Adrenal gland (tissue), 9 donors: ENCODE measurements at regions not wholly inside any gene's neighbourhood (a gene's known extent, or its start where the extent isn't known, plus 50 kb on each side); places are given as distances from the start of the nearest gene placed in this dataset.

ENCODE experiments used
- DNase-seq, 7 donors: peaks; one replicate each; pipeline ENCODE4 v3.0.0-alpha.2; 2019 to 2020
- H3K27ac ChIP-seq, 5 donors: fragments of 200-600 bp; sonication (generic) in 4 of 5; 1 replicate in 3 of 5; 2 replicates in 2 of 5; pipeline versions ENCODE4 v1.5.1 to v1.8.0; 2016 to 2020; ENCODE audit warnings: mild to moderate bottlenecking in 1 of 5
- H3K27me3 ChIP-seq: fragments of 200-600 bp; 2 replicates; pipeline ENCODE4 v1.8.0; 2021
- H3K36me3 ChIP-seq, 2 donors: fragments of 200-600 bp; replicated peaks in 1 of 2; 1 replicate in 1 of 2; 2 replicates in 1 of 2; pipeline versions ENCODE4 v1.5.1 to v1.8.0; 2018 to 2022
- H3K4me1 ChIP-seq, 2 donors: fragments of 200-600 bp; replicated peaks in 1 of 2; 1 replicate in 1 of 2; 2 replicates in 1 of 2; pipeline versions ENCODE4 v1.5.1 to v1.8.0; 2018 to 2021
- H3K4me3 ChIP-seq, 4 donors: fragments of 200-600 bp; sonication (generic) in 3 of 4; one replicate each; pipeline ENCODE4 v1.5.1; 2016 to 2018
- H3K9me3 ChIP-seq, 3 donors: fragments of 200-600 bp; sonication (generic) in 1 of 3; replicated peaks in 1 of 3; 1 replicate in 2 of 3; 2 replicates in 1 of 3; pipeline versions ENCODE4 v1.5.1 to v1.8.0; 2016 to 2021
- POLR2A ChIP-seq, 2 donors: fragments of 450-650 bp; IDR thresholded peaks; one replicate each; pipeline ENCODE4 v1.6.1; 2017; ENCODE audit warnings: antibody characterized with exemption in 2 of 2, mild to moderate bottlenecking in 2 of 2, moderate library complexity in 1 of 2
- WGBS, 4 donors: extraction: QIAGEN DNeasy Blood & Tissue Kit in 2 of 4; methylation state at CpG; one replicate each; pipeline versions ENCODE4 v1.1.5 to v1.1.7; 2013 to 2017; 5-methylcytosine and 5-hydroxymethylcytosine counted together
- intact Hi-C, 2 donors: fragments of 100-400 bp; cut with DNase I; formaldehyde crosslinking; loops; one replicate each; pipeline versions ENCODE4 v1.14.1 to v1.15.0; 2022 to 2023
- TF ChIP-seq, protein P1 (sequence below), 6 experiments: fragments of 450-650 bp in 4 of 6; fragments of 200-600 bp in 2 of 6; sonication (generic) in 1 of 6; IDR thresholded peaks; 1 replicate in 5 of 6; 2 replicates in 1 of 6; pipeline versions ENCODE4 v1.5.1 to v1.8.0; 2016 to 2021; ENCODE audit warnings: antibody characterized with exemption in 6 of 6, mild to moderate bottlenecking in 2 of 6, moderate library complexity in 1 of 6
- donor health status: healthy with polysubstance abuse.
- donor health status: Bipolar disorder and iron deficiency.
- donor health status: DM: yes; HTN: yes; CAD: no.
- donor health status: DM: no; HTN: no; CAD: no.
- donor health status: DM: no; HTN: no; CAD: no.

DNA sequence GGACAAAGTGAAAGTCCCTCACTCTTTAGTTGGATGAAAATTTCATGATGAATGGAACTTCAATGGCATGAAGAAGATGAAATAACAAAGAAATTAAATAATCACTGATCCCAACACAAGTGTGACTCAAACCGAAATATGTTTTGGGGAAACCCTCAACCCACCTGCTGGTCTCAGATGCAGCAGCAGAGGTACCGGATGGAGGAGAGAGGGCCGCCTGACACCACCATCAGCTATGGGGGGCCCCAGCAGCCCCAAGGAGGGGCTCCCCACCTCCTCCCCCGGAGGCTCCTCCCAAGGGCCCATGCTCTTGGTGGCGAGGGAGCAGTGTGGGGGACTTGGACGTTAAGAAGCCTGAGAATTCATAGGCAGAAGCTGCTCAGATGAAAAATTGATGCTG lies 137.2 kb upstream of the ADARB2 start:
- no peak overlapping the region for H3K27ac ChIP-seq
- H3K9me3 ChIP-seq: no peaks in the 10 kb centered on the region
- no peaks in the 10 kb centered on the region for H3K27me3 ChIP-seq
- no peak overlapping the region for H3K4me3 ChIP-seq
- 61 to 77% (median 67%) methylated on average over 6 of the region's 6 CpGs for WGBS, 4 donors
- no peak for TF ChIP-seq POLR2A (IDR thresholded peaks at IDR 0.05)
- TF ChIP-seq, protein P1, sequence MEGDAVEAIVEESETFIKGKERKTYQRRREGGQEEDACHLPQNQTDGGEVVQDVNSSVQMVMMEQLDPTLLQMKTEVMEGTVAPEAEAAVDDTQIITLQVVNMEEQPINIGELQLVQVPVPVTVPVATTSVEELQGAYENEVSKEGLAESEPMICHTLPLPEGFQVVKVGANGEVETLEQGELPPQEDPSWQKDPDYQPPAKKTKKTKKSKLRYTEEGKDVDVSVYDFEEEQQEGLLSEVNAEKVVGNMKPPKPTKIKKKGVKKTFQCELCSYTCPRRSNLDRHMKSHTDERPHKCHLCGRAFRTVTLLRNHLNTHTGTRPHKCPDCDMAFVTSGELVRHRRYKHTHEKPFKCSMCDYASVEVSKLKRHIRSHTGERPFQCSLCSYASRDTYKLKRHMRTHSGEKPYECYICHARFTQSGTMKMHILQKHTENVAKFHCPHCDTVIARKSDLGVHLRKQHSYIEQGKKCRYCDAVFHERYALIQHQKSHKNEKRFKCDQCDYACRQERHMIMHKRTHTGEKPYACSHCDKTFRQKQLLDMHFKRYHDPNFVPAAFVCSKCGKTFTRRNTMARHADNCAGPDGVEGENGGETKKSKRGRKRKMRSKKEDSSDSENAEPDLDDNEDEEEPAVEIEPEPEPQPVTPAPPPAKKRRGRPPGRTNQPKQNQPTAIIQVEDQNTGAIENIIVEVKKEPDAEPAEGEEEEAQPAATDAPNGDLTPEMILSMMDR (IDR thresholded peaks at IDR 0.05): no peak
- DNase-seq: no peak
- H3K36me3 ChIP-seq: no peaks in the 10 kb centered on the region
- no peaks in the 10 kb centered on the region for H3K4me1 ChIP-seq
- intact Hi-C loops: no loop called here

GRCh38 chr10:1873661-1874315 lies 136.5 kb upstream of the ADARB2 start:
- Histone ChIP-seq H3K36me3 (no peaks in the 10 kb centered on the region), H3K9me3 (no peaks in the 10 kb centered on the region), H3K4me3 (no peak overlapping the region), H3K27me3 (no peaks in the 10 kb centered on the region), H3K4me1 (no peaks in the 10 kb centered on the region), H3K27ac (no peak overlapping the region)
- 54 to 75% (median 62%) methylated on average over 7 of the region's 7 CpGs for WGBS, 4 donors
- intact Hi-C loops: no loop called here
- no peak for DNase-seq
- TF ChIP-seq POLR2A (IDR thresholded peaks at IDR 0.05): no peak
- TF ChIP-seq, protein P1 (IDR thresholded peaks at IDR 0.05): no peak

DNA sequence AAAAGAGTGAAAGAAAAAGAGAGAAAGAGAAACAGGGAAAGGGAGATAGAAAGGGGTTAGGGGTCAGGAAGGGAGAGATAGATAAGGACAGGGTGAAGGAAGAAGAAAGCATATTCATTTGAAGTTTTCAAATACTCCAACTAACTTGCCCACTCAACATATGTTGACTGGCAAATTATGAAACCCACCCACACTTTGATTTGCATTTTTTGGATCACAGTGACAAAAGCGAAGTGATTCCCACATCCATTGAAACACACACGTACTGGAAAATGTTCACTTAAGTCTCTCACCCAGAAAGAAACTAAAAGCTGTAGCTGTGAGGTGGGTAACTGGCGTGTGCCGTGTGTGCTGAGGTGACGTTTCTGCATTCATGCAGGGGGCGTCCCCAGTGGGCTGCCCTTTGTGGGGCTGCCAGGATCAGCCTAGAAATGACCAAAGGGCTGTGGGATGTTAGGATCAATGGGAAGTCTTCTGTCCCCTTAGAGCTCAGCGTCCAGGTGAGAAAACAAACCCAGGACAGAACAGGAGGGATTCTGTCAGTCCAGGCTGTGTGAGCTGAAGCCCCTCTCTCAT lies 134.9 kb upstream of the ADARB2 start:
- Histone ChIP-seq H3K27ac (no peak overlapping the region), H3K9me3 (no peaks in the 10 kb centered on the region), H3K27me3 (no peaks in the 10 kb centered on the region), H3K4me1 (no peaks in the 10 kb centered on the region), H3K36me3 (no peaks in the 10 kb centered on the region), H3K4me3 (no peak overlapping the region)
- no peak for TF ChIP-seq POLR2A (IDR thresholded peaks at IDR 0.05)
- TF ChIP-seq, protein P1 (IDR thresholded peaks at IDR 0.05): no peak
- DNase-seq: no peak
- intact Hi-C loops: no loop called here
- 62 to 72% (median 70%) methylated on average over 7 of the region's 7 CpGs for WGBS, 4 donors

DNA sequence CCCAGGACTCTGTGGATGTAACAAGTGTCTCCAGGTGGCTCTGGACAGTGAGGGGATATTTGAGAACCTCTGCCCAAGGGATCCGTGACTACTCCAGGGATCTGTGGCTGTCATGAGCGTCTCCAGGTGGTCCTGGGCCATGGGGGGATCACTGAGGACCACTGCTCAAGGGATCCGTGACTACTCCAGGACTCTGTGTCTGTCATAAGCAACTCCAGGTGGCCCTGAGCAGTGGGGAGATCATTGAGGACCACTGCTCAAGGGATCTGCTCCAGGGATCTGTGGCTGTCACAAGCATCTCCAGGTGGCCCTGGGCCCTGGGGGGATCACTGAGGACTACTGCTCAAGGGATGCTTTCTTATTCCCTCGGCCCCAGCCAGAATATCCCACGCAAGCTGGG lies 133.2 kb upstream of the ADARB2 start:
- Histone ChIP-seq H3K4me3 (no peak overlapping the region), H3K36me3 (no peaks in the 10 kb centered on the region), H3K27me3 (no peaks in the 10 kb centered on the region), H3K27ac (no peak overlapping the region), H3K4me1 (no peaks in the 10 kb centered on the region), H3K9me3 (no peaks in the 10 kb centered on the region)
- WGBS, 4 donors: 55 to 69% (median 63%) methylated on average over 3 to 5 of the region's 5 CpGs
- no peak for DNase-seq
- TF ChIP-seq POLR2A (IDR thresholded peaks at IDR 0.05): no peak
- TF ChIP-seq, protein P1 (IDR thresholded peaks at IDR 0.05): no peak
- intact Hi-C loops: no loop called here
